Endodermal cell (in vitro differentiated cells): ENCODE measurements at regions not wholly inside any gene's neighbourhood (a gene's known extent, or its start where the extent isn't known, plus 50 kb on each side); places are given as distances from the start of the nearest gene placed in this dataset.

ENCODE experiments used
- DNase-seq: peaks from one replicate; pipeline ENCODE4 v3.0.0-alpha.2; 2017
- H3K27ac ChIP-seq: 2 replicates; pipeline ENCODE4 v1.5.1; 2013; ENCODE audit warnings: mild to moderate bottlenecking, low read depth, low read length, moderate library complexity
- H3K27me3 ChIP-seq: 2 replicates; pipeline ENCODE4 v1.6.1; 2013; ENCODE audit warnings: mild to moderate bottlenecking, low read length, moderate library complexity; ENCODE audit not compliant: insufficient read depth, control insufficient read depth, poor library complexity, severe bottlenecking
- H3K36me3 ChIP-seq: 2 replicates; pipeline ENCODE4 v1.7.0; 2013; ENCODE audit warnings: mild to moderate bottlenecking, low read length, moderate library complexity; ENCODE audit not compliant: control insufficient read depth, insufficient read depth
- H3K4me1 ChIP-seq: one replicate; pipeline ENCODE4 v1.7.0; 2013; ENCODE audit warnings: low read length; ENCODE audit not compliant: control insufficient read depth, insufficient read depth
- H3K4me3 ChIP-seq: 2 replicates; pipeline ENCODE4 v1.5.1; 2013; ENCODE audit warnings: mild to moderate bottlenecking, low read length, moderate library complexity
- H3K9ac ChIP-seq: 2 replicates; pipeline ENCODE4 v1.6.1; 2013; ENCODE audit warnings: mild to moderate bottlenecking, low read length, moderate library complexity; ENCODE audit not compliant: poor library complexity, severe bottlenecking; ENCODE audit errors: extremely low read depth
- H3K9me3 ChIP-seq: 2 replicates; pipeline ENCODE4 v1.6.1; 2013; ENCODE audit warnings: mild to moderate bottlenecking, low read length, moderate library complexity; ENCODE audit not compliant: control insufficient read depth
- H3K27ac Mint-ChIP-seq: 2 replicates; pipeline ENCODE4 v1.8.0; 2020; ENCODE audit warnings: mixed read lengths
- H3K27me3 Mint-ChIP-seq: 2 replicates; pipeline ENCODE4 v1.8.0; 2021; ENCODE audit warnings: mild to moderate bottlenecking, mixed read lengths; ENCODE audit not compliant: insufficient read depth
- H3K36me3 Mint-ChIP-seq: 2 replicates; pipeline ENCODE4 v1.8.0; 2020; ENCODE audit warnings: low read depth, mixed read lengths
- H3K4me1 Mint-ChIP-seq: 2 replicates; pipeline ENCODE4 v1.8.0; 2020; ENCODE audit warnings: mixed read lengths
- H3K4me3 Mint-ChIP-seq: 2 replicates; pipeline ENCODE4 v1.8.0; 2020; ENCODE audit warnings: mild to moderate bottlenecking, moderate library complexity, mixed read lengths
- H3K9me3 Mint-ChIP-seq: 2 replicates; pipeline ENCODE4 v1.8.0; 2020; ENCODE audit warnings: mild to moderate bottlenecking, mixed read lengths
- WGBS, 2 experiments: methylation state at CpG; one replicate each; pipeline versions ENCODE4 v1.1.5 to v1.1.7; 2013; ENCODE audit warnings: missing lambda C conversion rate in 2 of 2, mixed read lengths in 1 of 2; ENCODE audit not compliant: insufficient coverage in 1 of 2, insufficient read length in 1 of 2; 5-methylcytosine and 5-hydroxymethylcytosine counted together
- TF ChIP-seq, protein P1 (sequence below): fragments of 200-600 bp; sonication (generic); conservative IDR thresholded peaks from 2 replicates; pipeline ENCODE4 v1.5.0; 2021; ENCODE audit warnings: antibody characterized with exemption, mild to moderate bottlenecking

DNA sequence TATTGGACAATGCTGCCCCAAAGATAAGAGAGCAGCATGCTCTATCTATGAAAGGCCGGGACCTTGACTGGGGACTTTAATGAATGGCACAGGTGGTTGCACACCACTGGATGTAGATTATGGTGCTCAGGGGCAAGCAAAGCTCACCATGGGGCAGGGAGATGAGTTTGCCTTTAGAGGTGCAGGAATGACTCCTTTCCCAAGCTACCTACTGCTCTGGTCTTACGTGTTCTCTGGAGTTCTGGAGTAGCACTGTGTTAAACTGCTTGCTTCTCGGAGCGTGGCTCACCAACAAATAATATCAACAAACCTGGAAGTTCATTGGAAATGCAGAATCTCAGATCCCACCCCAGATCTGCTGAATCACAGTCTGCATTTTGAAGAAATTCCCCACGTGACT is 445.3 kb downstream of the RPS24 start:
- Mint-ChIP-seq H3K4me1 (peaks cover 4% of the 10 kb centered on the region), H3K27me3 (peaks cover 13% of the 10 kb centered on the region), H3K36me3 (no peaks in the 10 kb centered on the region), H3K9me3 (no peaks in the 10 kb centered on the region), H3K27ac (no peak overlapping the region), H3K4me3 (no peak overlapping the region)
- 92 to 94% methylated on average over 4 to 5 of the region's 5 CpGs for WGBS, 2 experiments
- Histone ChIP-seq H3K9ac (no peak overlapping the region), H3K9me3 (no peaks in the 10 kb centered on the region), H3K27me3 (peaks cover 4% of the 10 kb centered on the region), H3K27ac (no peak overlapping the region), H3K4me3 (no peak overlapping the region), H3K4me1 (no peaks in the 10 kb centered on the region), H3K36me3 (no peaks in the 10 kb centered on the region)
- TF ChIP-seq, protein P1, sequence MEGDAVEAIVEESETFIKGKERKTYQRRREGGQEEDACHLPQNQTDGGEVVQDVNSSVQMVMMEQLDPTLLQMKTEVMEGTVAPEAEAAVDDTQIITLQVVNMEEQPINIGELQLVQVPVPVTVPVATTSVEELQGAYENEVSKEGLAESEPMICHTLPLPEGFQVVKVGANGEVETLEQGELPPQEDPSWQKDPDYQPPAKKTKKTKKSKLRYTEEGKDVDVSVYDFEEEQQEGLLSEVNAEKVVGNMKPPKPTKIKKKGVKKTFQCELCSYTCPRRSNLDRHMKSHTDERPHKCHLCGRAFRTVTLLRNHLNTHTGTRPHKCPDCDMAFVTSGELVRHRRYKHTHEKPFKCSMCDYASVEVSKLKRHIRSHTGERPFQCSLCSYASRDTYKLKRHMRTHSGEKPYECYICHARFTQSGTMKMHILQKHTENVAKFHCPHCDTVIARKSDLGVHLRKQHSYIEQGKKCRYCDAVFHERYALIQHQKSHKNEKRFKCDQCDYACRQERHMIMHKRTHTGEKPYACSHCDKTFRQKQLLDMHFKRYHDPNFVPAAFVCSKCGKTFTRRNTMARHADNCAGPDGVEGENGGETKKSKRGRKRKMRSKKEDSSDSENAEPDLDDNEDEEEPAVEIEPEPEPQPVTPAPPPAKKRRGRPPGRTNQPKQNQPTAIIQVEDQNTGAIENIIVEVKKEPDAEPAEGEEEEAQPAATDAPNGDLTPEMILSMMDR = no peak
- DNase-seq = no peak

DNA sequence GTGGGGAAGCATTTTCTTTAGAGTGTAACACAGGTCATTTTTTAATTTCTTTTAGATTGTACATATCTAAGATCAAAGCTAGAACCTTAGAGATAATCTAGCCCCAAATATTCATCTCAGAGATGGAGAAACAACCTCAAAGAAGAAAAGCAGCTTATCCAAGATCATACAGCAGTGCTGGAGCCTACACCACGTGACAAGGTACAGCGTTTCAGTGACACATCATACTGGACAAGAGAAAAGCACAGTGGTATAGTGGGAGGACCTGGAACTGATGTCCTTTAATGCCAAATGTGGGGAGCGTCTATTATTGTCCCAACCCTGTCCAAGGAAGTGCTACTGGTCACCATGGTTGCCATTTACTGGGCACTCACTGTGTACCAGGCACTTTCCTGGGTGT is 445.8 kb downstream of the RPS24 start:
- H3K4me1 Mint-ChIP-seq = peaks cover 4% of the 10 kb centered on the region
- no peak overlapping the region for H3K27ac ChIP-seq
- H3K4me3 ChIP-seq = no peak overlapping the region
- no peaks in the 10 kb centered on the region for H3K9me3 Mint-ChIP-seq
- peaks cover 13% of the 10 kb centered on the region for H3K27me3 Mint-ChIP-seq
- no peak overlapping the region for H3K27ac Mint-ChIP-seq
- H3K4me3 Mint-ChIP-seq = no peak overlapping the region
- H3K9ac ChIP-seq = no peak overlapping the region
- no peaks in the 10 kb centered on the region for H3K36me3 ChIP-seq
- TF ChIP-seq, protein P1 = no peak
- H3K27me3 ChIP-seq = peaks cover 4% of the 10 kb centered on the region
- 92 to 97% methylated on average over 3 of the region's 3 CpGs for WGBS, 2 experiments
- DNase-seq = no peak
- H3K4me1 ChIP-seq = no peaks in the 10 kb centered on the region
- H3K9me3 ChIP-seq = no peaks in the 10 kb centered on the region
- H3K36me3 Mint-ChIP-seq = no peaks in the 10 kb centered on the region

DNA sequence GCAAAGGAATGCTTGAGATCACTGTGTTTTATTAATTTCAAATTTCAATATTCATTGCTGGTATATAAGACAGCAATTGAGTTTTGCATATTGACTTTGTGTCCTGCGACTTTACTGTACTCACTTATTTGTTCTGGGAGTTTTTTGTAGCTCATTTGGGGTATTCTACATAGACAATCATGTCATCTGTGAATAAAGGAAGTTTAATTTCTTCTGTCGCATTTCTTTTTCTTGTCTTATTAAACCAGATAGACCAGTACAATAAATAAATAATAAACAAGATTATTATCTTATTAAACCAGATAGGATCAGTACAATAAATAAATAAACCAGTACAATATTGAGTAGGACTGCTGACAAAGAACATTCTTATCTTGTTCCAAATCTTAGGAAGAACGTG is 448.2 kb downstream of the RPS24 start:
- TF ChIP-seq, protein P1 = no peak
- no peaks in the 10 kb centered on the region for H3K9me3 Mint-ChIP-seq
- 90 to 91% methylated on average over 1 to 2 of the region's 3 CpGs for WGBS, 2 experiments

More for the DNA sequence above, 448.2 kb downstream of the RPS24 start:
- Histone ChIP-seq H3K4me3 (no peak overlapping the region), H3K9ac (no peak overlapping the region), H3K27ac (no peak overlapping the region), H3K27me3 (peaks cover 4% of the 10 kb centered on the region), H3K9me3 (no peaks in the 10 kb centered on the region), H3K36me3 (no peaks in the 10 kb centered on the region), H3K4me1 (no peaks in the 10 kb centered on the region)
- H3K27ac Mint-ChIP-seq = no peak overlapping the region
- no peak for DNase-seq
- H3K36me3 Mint-ChIP-seq = no peaks in the 10 kb centered on the region
- H3K27me3 Mint-ChIP-seq = peaks cover 5% of the 10 kb centered on the region
- no peak overlapping the region for H3K4me3 Mint-ChIP-seq
- H3K4me1 Mint-ChIP-seq = peaks cover 4% of the 10 kb centered on the region
